ENCODE measurements at regions not wholly inside any gene's neighbourhood (a gene's known extent, or its start where the extent isn't known, plus 50 kb on each side); places are given as distances from the start of the nearest gene placed in this dataset.

DNA sequence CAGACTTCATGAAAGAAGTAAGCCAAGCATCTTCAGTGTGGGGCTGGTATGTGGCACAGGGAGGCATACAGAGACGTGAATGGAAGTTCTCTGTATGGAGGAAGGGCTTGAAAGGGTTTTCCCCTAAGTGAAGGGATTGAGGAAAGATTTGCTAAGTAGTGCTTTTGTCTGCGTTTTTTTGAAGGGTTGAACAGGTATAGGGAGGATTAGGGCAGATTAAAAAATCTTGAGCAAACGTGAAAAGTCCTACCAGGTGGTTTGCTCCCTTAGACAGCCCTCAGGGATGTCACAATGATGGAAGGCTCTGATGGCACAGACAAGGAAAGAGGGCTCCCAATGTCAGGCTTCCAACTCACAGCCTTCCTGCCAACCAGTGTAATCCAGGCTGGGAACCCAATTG lies 181.7 kb upstream of the TAB2 start:
- no peaks in the 10 kb centered on the region; the same call in 1 of the 2 replicates for H3K23me2 ChIP-seq (ENCODE audit: low read depth, low read length)
- no peak overlapping the region for H4K91ac ChIP-seq (replicated peaks; ENCODE audit: insufficient read length, low read length)
- no peaks in the 10 kb centered on the region for H3K79me1 ChIP-seq (ENCODE audit: low read depth, low read length)
- DNase-seq (ENCODE audit: low read depth in 1 of 2, low spot score in 2 of 2) (no peak), FAIRE-seq (no peak)
- H2BK120ac ChIP-seq (replicated peaks; ENCODE audit: low read depth, low read length) = no peak overlapping the region
- no peaks in the 10 kb centered on the region for H4K20me1 ChIP-seq (replicated peaks in 1 of 2; ENCODE audit: control insufficient read depth in 1 of 2, insufficient read depth in 2 of 2, low read length in 2 of 2)
- no peak overlapping the region for H3K27ac ChIP-seq (ENCODE audit: low read depth, low read length)
- no peak overlapping the region for H3K18ac ChIP-seq (ENCODE audit: extremely low read depth, low read length)
- H3K4me1 ChIP-seq (replicated peaks in 1 of 4; ENCODE audit: control insufficient read depth in 3 of 4, insufficient read depth in 4 of 4, low read length in 3 of 4) = no peaks in the 10 kb centered on the region
- H3K27me3 ChIP-seq (replicated peaks in 1 of 4; ENCODE audit: control insufficient read depth in 3 of 4, extremely low read depth in 1 of 4, insufficient read depth in 3 of 4, low read length in 3 of 4) = no peaks in the 10 kb centered on the region; a peak in 1 of 7 replicates
- H2BK20ac ChIP-seq (ENCODE audit: low read length) = no peak overlapping the region
- H3K9ac ChIP-seq (replicated peaks in 1 of 4; ENCODE audit: extremely low read depth in 1 of 4, low read depth in 3 of 4, low read length in 3 of 4) = no peak overlapping the region
- H2AK5ac ChIP-seq (ENCODE audit: low read depth, low read length) = no peak overlapping the region
- H2AFZ ChIP-seq (ENCODE audit: low read length) = no peak overlapping the region
- 68% methylated on average over 3 of the region's 3 CpGs; no CpG with 5 or more reads in 1 of the 2 experiments for WGBS, 2 experiments (ENCODE audit: extremely low coverage in 1 of 2, insufficient coverage in 1 of 2, insufficient read length in 1 of 2, insufficient replicate concordance in 2 of 2, low coverage in 1 of 2, low lambda C conversion rate in 2 of 2, missing lambda C conversion rate in 1 of 2)
- ChIA-PET CTCF (ENCODE audit: partially characterized antibody) (interaction anchor here (1.8 kb wide), 1 partner anchor 9 kb away, joined by 5 read pairs; no protein-coding TSS in a partner anchor), POLR2A (ENCODE audit: partially characterized antibody) (interaction anchor here (0.7 kb wide), 1 partner anchor 87 kb away, joined by 3 read pairs; no protein-coding TSS in a partner anchor)
- TF ChIP-seq FOSL1 (IDR thresholded peaks at IDR 0.05; ENCODE audit: insufficient read depth, low read depth, low read length) (no peak), RBBP5 (IDR thresholded peaks at IDR 0.05; ENCODE audit: borderline replicate concordance, low read depth, low read length) (no peak), SIRT6 (IDR thresholded peaks at IDR 0.05; ENCODE audit: low read length) (no peak), MAFK (IDR thresholded peaks at IDR 0.05; ENCODE audit: low read depth, low read length) (no peak), KDM4A (IDR thresholded peaks at IDR 0.05; ENCODE audit: low read depth, low read length, severe bottlenecking) (no peak), HDAC2 (IDR thresholded peaks at IDR 0.05; ENCODE audit: borderline replicate concordance in 1 of 2, low read depth in 2 of 2, low read length in 2 of 2) (no peak), KDM1A (IDR thresholded peaks at IDR 0.05; ENCODE audit: borderline replicate concordance, low read length) (no peak), BCL11A (IDR thresholded peaks at IDR 0.05; ENCODE audit: low read depth in 2 of 2, low read length in 2 of 2) (no peak), SP2 (IDR thresholded peaks at IDR 0.05; ENCODE audit: low read length) (no peak), YY1 (IDR thresholded peaks at IDR 0.05; ENCODE audit: low read depth, low read length) (no peak), EGR1 (IDR thresholded peaks at IDR 0.05; ENCODE audit: borderline replicate concordance, low read depth, low read length) (no peak)
- H4K5ac ChIP-seq (ENCODE audit: insufficient read length, low read depth, low read length) = no peak overlapping the region
- no peak overlapping the region for H3K4me2 ChIP-seq (ENCODE audit: insufficient read depth in 1 of 2, low read depth in 2 of 2, low read length in 2 of 2)
- no peak overlapping the region for H2BK5ac ChIP-seq (ENCODE audit: low read depth, low read length)
- H3K9me3 ChIP-seq (ENCODE audit: insufficient read depth in 2 of 2, low read depth in 1 of 2, low read length in 1 of 2) = no peaks in the 10 kb centered on the region
- no peak overlapping the region for H3K56ac ChIP-seq (replicated peaks; ENCODE audit: insufficient read length, low read depth, low read length)
- no peak overlapping the region for H2BK15ac ChIP-seq (ENCODE audit: low read length)
- no peak overlapping the region for H2BK12ac ChIP-seq (ENCODE audit: low read depth, low read length)
- H3K14ac ChIP-seq (ENCODE audit: insufficient read length) = no peak overlapping the region
- H3K79me2 ChIP-seq (ENCODE audit: control insufficient read depth in 1 of 2, insufficient read depth in 2 of 2, low read length in 2 of 2) = no peaks in the 10 kb centered on the region
- no peak overlapping the region for H4K8ac ChIP-seq (ENCODE audit: extremely low read depth, insufficient read depth, low read length)
- H3K4ac ChIP-seq (replicated peaks; ENCODE audit: insufficient read length, low read depth, low read length) = no peak overlapping the region
- no peak overlapping the region for H3K4me3 ChIP-seq (ENCODE audit: extremely low read depth in 1 of 4, insufficient read depth in 2 of 4, low read depth in 3 of 4, low read length in 4 of 4)
- no peak overlapping the region for H3K23ac ChIP-seq (ENCODE audit: insufficient read length)
- H3K36me3 ChIP-seq (ENCODE audit: control insufficient read depth in 2 of 4, insufficient read depth in 4 of 4, low read length in 3 of 4) = no peaks in the 10 kb centered on the region; a peak in 1 of 8 replicates

Data from H1 (cell line).